ENCODE measurements at regions not wholly inside any gene's neighbourhood (a gene's known extent, or its start where the extent isn't known, plus 50 kb on each side); places are given as distances from the start of the nearest gene placed in this dataset.
"Not testable (repeated sequence)": the region's sequence is repeated elsewhere in the genome, so short reads cannot be mapped to it uniquely, and the experiment has no call there.

GRCh38 chr15:47035475-47036406, 681.6 kb upstream of the SEMA6D start:
- TF ChIP-seq CTCF (IDR thresholded peaks at IDR 0.05; ENCODE audit: unreplicated experiment): no peak
- no peak for DNase-seq (ENCODE audit: low spot score)
- Mint-ChIP-seq H3K27me3 (ENCODE audit: unreplicated experiment) (no peaks in the 10 kb centered on the region), H3K4me3 (ENCODE audit: unreplicated experiment) (no peak overlapping the region), H3K4me1 (ENCODE audit: unreplicated experiment) (no peaks in the 10 kb centered on the region), H3K27ac (ENCODE audit: unreplicated experiment) (no peak overlapping the region), H3K9me3 (ENCODE audit: unreplicated experiment) (peaks cover 4% of the 10 kb centered on the region), H3K36me3 (ENCODE audit: low read depth, unreplicated experiment) (no peaks in the 10 kb centered on the region)

GRCh38 chr15:47037003-47037402, 680.3 kb upstream of the SEMA6D start:
- no peaks in the 10 kb centered on the region for H3K4me1 Mint-ChIP-seq (ENCODE audit: unreplicated experiment)

GRCh38 chr15:47039225-47039624, 678.1 kb upstream of the SEMA6D start:
- TF ChIP-seq CTCF (IDR thresholded peaks at IDR 0.05; ENCODE audit: unreplicated experiment): no peak
- Mint-ChIP-seq H3K27ac (ENCODE audit: unreplicated experiment) (no peak overlapping the region), H3K27me3 (ENCODE audit: unreplicated experiment) (no peaks in the 10 kb centered on the region), H3K4me3 (ENCODE audit: unreplicated experiment) (no peak overlapping the region), H3K4me1 (ENCODE audit: unreplicated experiment) (no peaks in the 10 kb centered on the region), H3K9me3 (ENCODE audit: unreplicated experiment) (peaks cover 4% of the 10 kb centered on the region), H3K36me3 (ENCODE audit: low read depth, unreplicated experiment) (no peaks in the 10 kb centered on the region)
- DNase-seq (ENCODE audit: low spot score): no peak

More at GRCh38 chr15:47037003-47037402, 680.3 kb upstream of the SEMA6D start:
- Mint-ChIP-seq H3K36me3 (ENCODE audit: low read depth, unreplicated experiment) (no peaks in the 10 kb centered on the region), H3K4me3 (ENCODE audit: unreplicated experiment) (no peak overlapping the region), H3K9me3 (ENCODE audit: unreplicated experiment) (peaks cover 4% of the 10 kb centered on the region), H3K27me3 (ENCODE audit: unreplicated experiment) (no peaks in the 10 kb centered on the region), H3K27ac (ENCODE audit: unreplicated experiment) (no peak overlapping the region)
- DNase-seq (ENCODE audit: low spot score): no peak
- TF ChIP-seq CTCF (IDR thresholded peaks at IDR 0.05; ENCODE audit: unreplicated experiment): no peak

- no peaks in the 10 kb centered on the region for H3K27me3 Mint-ChIP-seq (ENCODE audit: unreplicated experiment)
- DNase-seq (ENCODE audit: low spot score): no peak
- H3K4me1 Mint-ChIP-seq (ENCODE audit: unreplicated experiment): no peaks in the 10 kb centered on the region
- no peak for TF ChIP-seq CTCF (IDR thresholded peaks at IDR 0.05; ENCODE audit: unreplicated experiment)
- no peaks in the 10 kb centered on the region for H3K36me3 Mint-ChIP-seq (ENCODE audit: low read depth, unreplicated experiment)
- peaks cover 4% of the 10 kb centered on the region for H3K9me3 Mint-ChIP-seq (ENCODE audit: unreplicated experiment)
- no peak overlapping the region for H3K27ac Mint-ChIP-seq (ENCODE audit: unreplicated experiment)
- no peak overlapping the region for H3K4me3 Mint-ChIP-seq (ENCODE audit: unreplicated experiment)
Observed at GRCh38 chr15:47041301-47041700, 676.0 kb upstream of the SEMA6D start.

GRCh38 chr15:47047981-47048380, 669.3 kb upstream of the SEMA6D start:
- H3K27ac Mint-ChIP-seq (ENCODE audit: unreplicated experiment); H3K4me1 Mint-ChIP-seq (ENCODE audit: unreplicated experiment); H3K4me3 Mint-ChIP-seq (ENCODE audit: unreplicated experiment); H3K9me3 Mint-ChIP-seq (ENCODE audit: unreplicated experiment); DNase-seq (ENCODE audit: low spot score); H3K36me3 Mint-ChIP-seq (ENCODE audit: low read depth, unreplicated experiment); H3K27me3 Mint-ChIP-seq (ENCODE audit: unreplicated experiment): not testable (repeated sequence)

Measured in endothelial cell (in vitro differentiated cells).